ENCODE measurements at regions not wholly inside any gene's neighbourhood (a gene's known extent, or its start where the extent isn't known, plus 50 kb on each side); places are given as distances from the start of the nearest gene placed in this dataset.

DNA sequence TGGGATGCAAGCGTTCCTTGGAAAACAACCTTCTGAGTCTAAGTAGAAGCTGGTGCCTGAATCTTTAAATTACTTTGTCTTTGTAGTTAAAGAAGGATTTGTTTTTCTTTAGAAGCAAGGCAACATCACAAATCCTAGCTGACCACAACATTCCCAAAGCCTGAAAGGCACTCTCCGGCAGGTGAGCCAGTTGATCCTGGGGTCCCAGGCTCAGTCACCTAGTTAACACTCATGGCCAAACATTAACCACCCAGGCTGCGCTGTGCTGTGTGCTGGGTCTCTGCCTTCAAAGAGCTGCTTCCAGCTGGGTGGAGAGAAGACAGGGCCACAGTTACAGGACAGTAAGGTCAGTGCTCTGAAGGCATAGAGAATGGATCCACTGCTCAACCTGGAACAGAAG is 120.0 kb upstream of the TRIB2 start:
- TF ChIP-seq CTCF (IDR thresholded peaks at IDR 0.05): no peak
- no peak for TF ChIP-seq EP300 (IDR thresholded peaks at IDR 0.05)
- no peak for TF ChIP-seq POLR2A (IDR thresholded peaks at IDR 0.05)
- TF ChIP-seq POLR2AphosphoS5 (IDR thresholded peaks at IDR 0.05): no peak

Measured in suprapubic skin (tissue), 4 donors.